PC-9 (cell line): ENCODE measurements at regions not wholly inside any gene's neighbourhood (a gene's known extent, or its start where the extent isn't known, plus 50 kb on each side); places are given as distances from the start of the nearest gene placed in this dataset.
"Not testable (repeated sequence)": the region's sequence is repeated elsewhere in the genome, so short reads cannot be mapped to it uniquely, and the experiment has no call there.

Experiments
- BruUV-seq: library from RNA; stranded (reverse); fragments of 400-500 nt; replicated peaks from 2 replicates; lab custom pipeline; 2021; lab: Mats Ljungman, UMichigan
- CTCF ChIA-PET: fragments of 300-600 bp; sonication (Branson Sonifier 250); formaldehyde crosslinking; loops from one replicate; lab custom pipeline; 2022; ENCODE audit warnings: antibody characterized with exemption; lab: Charles Lee
- POLR2A ChIA-PET: fragments of 300-600 bp; sonication (Branson Sonifier 250); formaldehyde crosslinking; loops from one replicate; lab custom pipeline; 2022; ENCODE audit warnings: antibody characterized with exemption; ENCODE audit not compliant: unreplicated experiment; lab: Charles Lee
- DNase-seq, 2 experiments: peaks; one replicate each; pipeline versions ENCODE4 v3.0.0 to v3.0.0-alpha.2; 2015 to 2022; ENCODE audit warnings: mixed read lengths in 1 of 2
- H2AFZ ChIP-seq: fragments of 200-600 bp; sonication (generic); 2 replicates; pipeline ENCODE4 v1.8.1; 2017; ENCODE audit warnings: antibody characterized with exemption
- H3F3A ChIP-seq: fragments of 200-600 bp; sonication (generic); 2 replicates; pipeline ENCODE4 v1.8.1; 2017; ENCODE audit warnings: antibody characterized with exemption, mild to moderate bottlenecking, low read depth; ENCODE audit not compliant: insufficient read depth
- H3K27ac ChIP-seq: fragments of 200-600 bp; sonication (generic); 2 replicates; pipeline ENCODE4 v1.6.1; 2016; ENCODE audit warnings: mixed run types
- H3K27me3 ChIP-seq: fragments of 200-600 bp; sonication (generic); 2 replicates; pipeline ENCODE4 v1.6.1; 2016; ENCODE audit warnings: low read depth, mixed run types; ENCODE audit not compliant: insufficient read depth
- H3K36me3 ChIP-seq: fragments of 200-600 bp; sonication (generic); 2 replicates; pipeline ENCODE4 v1.6.1; 2016; ENCODE audit warnings: low read depth, mixed run types
- H3K4me1 ChIP-seq: fragments of 200-600 bp; sonication (generic); replicated peaks from 2 replicates; pipeline ENCODE4 v1.6.1; 2016; ENCODE audit warnings: mixed run types; ENCODE audit not compliant: insufficient read depth
- H3K4me2 ChIP-seq: fragments of 200-600 bp; sonication (generic); 2 replicates; pipeline ENCODE4 v1.6.1; 2017; ENCODE audit warnings: mixed run types
- H3K4me3 ChIP-seq: fragments of 200-600 bp; sonication (generic); 2 replicates; pipeline ENCODE4 v1.6.1; 2016; ENCODE audit warnings: mixed run types
- H3K79me2 ChIP-seq: fragments of 200-600 bp; sonication (generic); 2 replicates; pipeline ENCODE4 v1.6.1; 2017; ENCODE audit warnings: low read depth, mixed run types
- H3K9me2 ChIP-seq: fragments of 200-600 bp; sonication (generic); 2 replicates; pipeline ENCODE4 v1.8.1; 2017; ENCODE audit warnings: mild to moderate bottlenecking; ENCODE audit not compliant: insufficient read depth
- H3K9me3 ChIP-seq: fragments of 200-600 bp; sonication (generic); 2 replicates; pipeline ENCODE4 v1.8.1; 2016; ENCODE audit warnings: low read depth; ENCODE audit not compliant: insufficient read depth
- H4K20me1 ChIP-seq: fragments of 200-600 bp; sonication (generic); 2 replicates; pipeline ENCODE4 v1.8.1; 2017; ENCODE audit not compliant: insufficient read depth
- EZH2 ChIP-seq: fragments of 200-600 bp; sonication (generic); IDR thresholded peaks from 2 replicates; pipeline ENCODE4 v1.8.0; 2017; ENCODE audit warnings: antibody characterized with exemption, low read depth
- intact Hi-C: fragments of 100-400 bp; cut with micrococcal nuclease; formaldehyde crosslinking; loops from one replicate; pipeline ENCODE4 v1.10.0; 2022; ENCODE audit not compliant: unreplicated experiment
- TF ChIP-seq, protein P1 (sequence below): fragments of 200-600 bp; sonication (generic); conservative IDR thresholded peaks from 2 replicates; pipeline ENCODE4 v1.6.1; 2017; ENCODE audit warnings: mixed run types, antibody characterized with exemption, mild to moderate bottlenecking, moderate library complexity

DNA sequence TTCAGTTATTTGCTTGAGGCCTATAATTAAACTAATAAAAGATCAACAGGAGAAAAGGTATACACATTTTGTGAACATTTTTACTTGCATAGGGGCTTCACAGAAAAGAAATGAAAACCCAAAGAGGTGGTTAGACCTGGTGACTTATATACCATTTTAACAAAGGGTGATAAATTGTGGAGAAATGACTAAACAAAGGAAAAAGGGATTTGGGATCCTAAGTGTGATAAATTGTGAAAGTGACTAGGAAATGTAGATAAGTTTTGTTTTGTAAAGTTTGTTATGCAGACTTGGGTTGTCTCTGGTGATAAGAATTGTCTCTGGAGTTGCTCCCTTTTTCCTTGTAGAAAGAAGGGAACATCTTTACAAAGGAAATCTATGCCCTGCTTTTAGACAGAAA, 86.1 kb upstream of the ZNF608 start:
- CTCF ChIA-PET, result no interaction called here
- Histone ChIP-seq H3K27me3 (no peaks in the 10 kb centered on the region), H3K9me2 (no peaks in the 10 kb centered on the region), H2AFZ (no peak overlapping the region), H3K79me2 (no peaks in the 10 kb centered on the region), H3K4me1 (no peaks in the 10 kb centered on the region), H3K9me3 (no peaks in the 10 kb centered on the region), H3F3A (no peaks in the 10 kb centered on the region), H3K27ac (no peak overlapping the region), H3K4me2 (no peak overlapping the region), H3K4me3 (no peak overlapping the region), H4K20me1 (no peaks in the 10 kb centered on the region), H3K36me3 (no peaks in the 10 kb centered on the region)
- POLR2A ChIA-PET, result no interaction called here
- intact Hi-C loops, result no loop called here
- no peak for DNase-seq
- TF ChIP-seq, protein P1, sequence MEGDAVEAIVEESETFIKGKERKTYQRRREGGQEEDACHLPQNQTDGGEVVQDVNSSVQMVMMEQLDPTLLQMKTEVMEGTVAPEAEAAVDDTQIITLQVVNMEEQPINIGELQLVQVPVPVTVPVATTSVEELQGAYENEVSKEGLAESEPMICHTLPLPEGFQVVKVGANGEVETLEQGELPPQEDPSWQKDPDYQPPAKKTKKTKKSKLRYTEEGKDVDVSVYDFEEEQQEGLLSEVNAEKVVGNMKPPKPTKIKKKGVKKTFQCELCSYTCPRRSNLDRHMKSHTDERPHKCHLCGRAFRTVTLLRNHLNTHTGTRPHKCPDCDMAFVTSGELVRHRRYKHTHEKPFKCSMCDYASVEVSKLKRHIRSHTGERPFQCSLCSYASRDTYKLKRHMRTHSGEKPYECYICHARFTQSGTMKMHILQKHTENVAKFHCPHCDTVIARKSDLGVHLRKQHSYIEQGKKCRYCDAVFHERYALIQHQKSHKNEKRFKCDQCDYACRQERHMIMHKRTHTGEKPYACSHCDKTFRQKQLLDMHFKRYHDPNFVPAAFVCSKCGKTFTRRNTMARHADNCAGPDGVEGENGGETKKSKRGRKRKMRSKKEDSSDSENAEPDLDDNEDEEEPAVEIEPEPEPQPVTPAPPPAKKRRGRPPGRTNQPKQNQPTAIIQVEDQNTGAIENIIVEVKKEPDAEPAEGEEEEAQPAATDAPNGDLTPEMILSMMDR, result no peak
- no peak for TF ChIP-seq EZH2
- no TSS peak for BruUV-seq

DNA sequence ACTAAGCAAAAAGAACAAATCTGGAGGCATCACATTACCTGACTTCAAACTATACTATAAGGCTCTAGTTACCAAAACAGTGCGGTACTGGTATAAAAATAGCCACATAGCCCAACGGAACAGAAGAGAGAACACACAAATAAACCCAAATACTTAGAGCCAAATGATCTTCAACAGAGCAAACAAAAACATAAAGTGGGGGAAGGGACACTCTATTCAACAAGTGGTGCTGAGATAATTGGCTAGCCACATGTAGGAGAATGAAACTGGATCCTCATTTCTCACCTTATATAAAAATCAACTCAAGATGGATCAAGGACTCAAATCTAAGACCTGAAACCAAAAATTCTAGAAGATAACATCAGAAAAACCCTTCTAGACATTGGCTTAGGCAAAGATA, 89.9 kb upstream of the ZNF608 start:
- H3K4me3 ChIP-seq, H3K79me2 ChIP-seq, BruUV-seq, intact Hi-C loops, POLR2A ChIA-PET, H3K27me3 ChIP-seq, H3F3A ChIP-seq, H3K4me1 ChIP-seq, DNase-seq, H4K20me1 ChIP-seq, H3K9me3 ChIP-seq, H2AFZ ChIP-seq, H3K36me3 ChIP-seq, CTCF ChIA-PET, H3K4me2 ChIP-seq, H3K27ac ChIP-seq, H3K9me2 ChIP-seq: not testable (repeated sequence)

DNA sequence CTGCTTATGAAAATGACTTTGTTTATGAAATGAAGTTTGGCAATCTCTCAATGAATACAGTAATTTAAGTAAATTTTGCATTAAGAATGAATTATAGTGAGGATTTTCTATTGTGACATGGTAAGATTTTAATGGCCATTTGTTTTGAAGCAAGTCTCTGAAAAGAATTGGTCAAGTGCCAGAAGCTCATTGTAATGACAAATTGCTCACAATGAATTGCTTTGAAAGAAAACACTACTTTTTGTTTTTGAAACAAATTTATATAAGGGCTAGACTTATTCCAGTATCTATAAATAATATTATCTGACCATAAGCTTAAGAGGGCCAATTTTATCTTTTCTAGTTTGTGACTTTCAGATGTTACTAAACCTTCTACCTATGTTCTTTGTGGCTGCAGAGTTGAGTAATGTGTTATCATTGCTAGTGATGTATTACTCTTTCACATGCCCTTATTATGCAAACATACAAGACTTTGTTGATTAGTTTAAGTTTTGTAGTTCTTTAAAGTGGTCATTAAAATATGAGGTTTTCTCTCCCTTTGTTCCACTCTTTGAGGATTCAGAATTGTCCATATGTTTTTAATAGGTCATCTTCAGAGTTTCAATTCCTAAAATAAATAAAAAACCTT, 93.0 kb upstream of the ZNF608 start:
- ChIA-PET CTCF (no interaction called here), POLR2A (no interaction called here)

More for the DNA sequence above, 93.0 kb upstream of the ZNF608 start:
- Histone ChIP-seq H3K27me3 (no peaks in the 10 kb centered on the region), H3K27ac (no peak overlapping the region), H3K36me3 (no peaks in the 10 kb centered on the region), H2AFZ (no peak overlapping the region), H3K9me2 (no peaks in the 10 kb centered on the region), H3K4me1 (peaks cover 9% of the 10 kb centered on the region), H3K4me3 (no peak overlapping the region), H3K79me2 (no peaks in the 10 kb centered on the region), H3K9me3 (no peaks in the 10 kb centered on the region), H3F3A (peaks cover 4% of the 10 kb centered on the region; the same call in 1 of the 2 replicates), H4K20me1 (no peaks in the 10 kb centered on the region), H3K4me2 (no peak overlapping the region)
- TF ChIP-seq EZH2, result no peak
- TF ChIP-seq, protein P1, result no peak
- no TSS peak for BruUV-seq
- intact Hi-C loops, result no loop called here
- DNase-seq, result no peak
